Keratinocyte (primary cell): ENCODE measurements at regions not wholly inside any gene's neighbourhood (a gene's known extent, or its start where the extent isn't known, plus 50 kb on each side); places are given as distances from the start of the nearest gene placed in this dataset.

ENCODE experiments used
- DNase-seq: peaks from one replicate; pipeline ENCODE4 v3.0.0-alpha.2; 2011; ENCODE audit warnings: low read depth, missing footprints, low spot score
- FAIRE-seq: peaks from 2 replicates; lab custom pipeline; 2011; peaks lifted over from hg19 to GRCh38; lab: Jason Lieb, UNC
- H2AFZ ChIP-seq: 2 replicates; pipeline ENCODE4 v1.6.0; 2012; ENCODE audit warnings: low read length, control low read depth, inconsistent platforms; ENCODE audit not compliant: control insufficient read depth
- H3K27ac ChIP-seq: 2 replicates; pipeline ENCODE4 v1.5.1; 2011; ENCODE audit warnings: low read length; ENCODE audit not compliant: control insufficient read depth, insufficient read depth
- H3K27me3 ChIP-seq: 3 replicates; pipeline ENCODE4 v1.6.0; 2011; ENCODE audit warnings: low read length; ENCODE audit not compliant: control insufficient read depth, insufficient read depth; ENCODE audit errors: extremely low read depth
- H3K36me3 ChIP-seq, 2 experiments: 2 replicates in 1 of 2; 3 replicates in 1 of 2; pipeline ENCODE4 v1.5.1; 2011; ENCODE audit warnings: low read length in 2 of 2, mild to moderate bottlenecking in 1 of 2; ENCODE audit not compliant: control insufficient read depth in 2 of 2, insufficient read depth in 2 of 2; ENCODE audit errors: extremely low read depth in 1 of 2
- H3K4me1 ChIP-seq: 3 replicates; pipeline ENCODE4 v1.5.1; 2011; ENCODE audit warnings: low read length; ENCODE audit not compliant: control insufficient read depth, insufficient read depth; ENCODE audit errors: extremely low read depth
- H3K4me2 ChIP-seq: 3 replicates; pipeline ENCODE4 v1.6.0; 2011; ENCODE audit warnings: low read depth, low read length; ENCODE audit not compliant: control insufficient read depth, insufficient read depth; ENCODE audit errors: extremely low read depth
- H3K4me3 ChIP-seq, 3 experiments: fragments of 200-600 bp in 1 of 3; sonication (generic) in 1 of 3; 2 replicates in 2 of 3; 3 replicates in 1 of 3; pipeline ENCODE4 v1.5.1; 2011 to 2016; ENCODE audit warnings: low read length in 3 of 3, mild to moderate bottlenecking in 3 of 3, control low read depth in 2 of 3, inconsistent platforms in 1 of 3, low read depth in 1 of 3, mixed read lengths in 1 of 3, mixed run types in 1 of 3, moderate library complexity in 1 of 3; ENCODE audit not compliant: control insufficient read depth in 2 of 3, insufficient read depth in 2 of 3; ENCODE audit errors: extremely low read depth in 1 of 3
- H3K79me2 ChIP-seq: 2 replicates; pipeline ENCODE4 v1.6.0; 2012; ENCODE audit warnings: low read length; ENCODE audit not compliant: control insufficient read depth, insufficient read depth
- H3K9ac ChIP-seq: 3 replicates; pipeline ENCODE4 v1.6.0; 2011; ENCODE audit warnings: low read length; ENCODE audit not compliant: control insufficient read depth, insufficient read depth; ENCODE audit errors: extremely low read depth
- H3K9me1 ChIP-seq: 3 replicates; pipeline ENCODE4 v1.6.0; 2011; ENCODE audit warnings: low read length; ENCODE audit not compliant: control insufficient read depth, insufficient read depth; ENCODE audit errors: extremely low read depth
- H3K9me3 ChIP-seq: 2 replicates; pipeline ENCODE4 v1.5.1; 2012; ENCODE audit warnings: low read depth, low read length; ENCODE audit not compliant: control insufficient read depth
- H4K20me1 ChIP-seq: 3 replicates; pipeline ENCODE4 v1.6.0; 2011; ENCODE audit warnings: low read length; ENCODE audit not compliant: control insufficient read depth, insufficient read depth; ENCODE audit errors: extremely low read depth
- EZH2 ChIP-seq: IDR thresholded peaks from one replicate; pipeline ENCODE4 v1.6.1; 2012; ENCODE audit warnings: inconsistent platforms, mild to moderate bottlenecking, low read length, moderate library complexity
- dilution Hi-C: fragments of 300-500 bp; cut with MboI; formaldehyde crosslinking; loops from one replicate; pipeline ENCODE4 v1.7.0; 2020; ENCODE audit warnings: low sequenced_read_pairs; ENCODE audit not compliant: extremely low pct_ligation_motif_present
- TF ChIP-seq, protein P1 (sequence below), 3 experiments: IDR thresholded peaks in 1 of 3; conservative IDR thresholded peaks in 1 of 3; optimal IDR thresholded peaks in 1 of 3; 2 replicates in 2 of 3; 3 replicates in 1 of 3; pipeline versions ENCODE3 to v1.5.1; 2011; ENCODE audit warnings: low read length in 3 of 3, mild to moderate bottlenecking in 3 of 3, moderate library complexity in 2 of 3, control low read depth in 1 of 3, inconsistent platforms in 1 of 3; ENCODE audit not compliant: insufficient read depth in 2 of 3; ENCODE audit errors: extremely low read depth in 1 of 3

DNA sequence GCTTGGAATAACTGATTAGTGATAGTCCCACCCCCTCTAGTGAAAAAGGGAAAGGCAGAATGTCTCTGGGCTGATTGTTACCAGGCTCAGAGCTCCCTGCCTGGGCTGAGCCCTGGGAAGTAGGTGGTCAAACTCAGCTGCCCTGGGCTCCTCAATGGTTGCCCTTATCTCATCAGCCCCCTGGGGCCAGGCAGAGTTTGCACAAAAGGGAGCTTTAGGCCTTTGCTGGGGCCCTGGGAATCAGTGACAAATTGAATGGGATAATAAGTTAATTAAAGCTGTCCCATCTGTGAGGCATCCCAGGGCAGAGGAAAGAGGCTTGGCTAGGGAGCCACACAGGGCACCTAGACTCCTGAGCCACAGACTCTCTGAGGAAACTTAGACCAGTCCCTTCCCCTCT, 89.0 kb downstream of the EFNB1 start:
- H3K36me3 ChIP-seq = no peaks in the 10 kb centered on the region
- dilution Hi-C loops = no loop called here
- FAIRE-seq (no peak), DNase-seq (no peak)
- no peaks in the 10 kb centered on the region for H3K9me3 ChIP-seq
- no peaks in the 10 kb centered on the region for H3K79me2 ChIP-seq
- H3K9ac ChIP-seq = no peak overlapping the region
- H4K20me1 ChIP-seq = no peaks in the 10 kb centered on the region
- no peaks in the 10 kb centered on the region for H3K9me1 ChIP-seq
- H3K4me2 ChIP-seq = no peak overlapping the region
- no peaks in the 10 kb centered on the region for H3K4me1 ChIP-seq
- H3K27me3 ChIP-seq = peaks cover 3% of the 10 kb centered on the region
- no peak overlapping the region for H3K4me3 ChIP-seq
- TF ChIP-seq EZH2 = no peak
- TF ChIP-seq, protein P1, sequence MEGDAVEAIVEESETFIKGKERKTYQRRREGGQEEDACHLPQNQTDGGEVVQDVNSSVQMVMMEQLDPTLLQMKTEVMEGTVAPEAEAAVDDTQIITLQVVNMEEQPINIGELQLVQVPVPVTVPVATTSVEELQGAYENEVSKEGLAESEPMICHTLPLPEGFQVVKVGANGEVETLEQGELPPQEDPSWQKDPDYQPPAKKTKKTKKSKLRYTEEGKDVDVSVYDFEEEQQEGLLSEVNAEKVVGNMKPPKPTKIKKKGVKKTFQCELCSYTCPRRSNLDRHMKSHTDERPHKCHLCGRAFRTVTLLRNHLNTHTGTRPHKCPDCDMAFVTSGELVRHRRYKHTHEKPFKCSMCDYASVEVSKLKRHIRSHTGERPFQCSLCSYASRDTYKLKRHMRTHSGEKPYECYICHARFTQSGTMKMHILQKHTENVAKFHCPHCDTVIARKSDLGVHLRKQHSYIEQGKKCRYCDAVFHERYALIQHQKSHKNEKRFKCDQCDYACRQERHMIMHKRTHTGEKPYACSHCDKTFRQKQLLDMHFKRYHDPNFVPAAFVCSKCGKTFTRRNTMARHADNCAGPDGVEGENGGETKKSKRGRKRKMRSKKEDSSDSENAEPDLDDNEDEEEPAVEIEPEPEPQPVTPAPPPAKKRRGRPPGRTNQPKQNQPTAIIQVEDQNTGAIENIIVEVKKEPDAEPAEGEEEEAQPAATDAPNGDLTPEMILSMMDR (optimal IDR thresholded peaks at IDR 0.05 in 1 of 3, IDR thresholded peaks at IDR 0.05 in 1 of 3, conservative IDR thresholded peaks at IDR 0.05 in 1 of 3; ENCODE audit: extremely low read depth in 1 of 3, insufficient read depth in 2 of 3, low read length in 3 of 3) = no peak
- no peak overlapping the region for H3K27ac ChIP-seq
- no peak overlapping the region for H2AFZ ChIP-seq

GRCh38 chrX:68916891-68917290, 88.1 kb downstream of the EFNB1 start:
- Histone ChIP-seq H2AFZ (no peak overlapping the region), H3K9me1 (no peaks in the 10 kb centered on the region), H3K4me2 (no peak overlapping the region), H3K4me1 (no peaks in the 10 kb centered on the region), H3K27ac (no peak overlapping the region), H3K79me2 (no peaks in the 10 kb centered on the region), H3K9me3 (no peaks in the 10 kb centered on the region), H3K36me3 (no peaks in the 10 kb centered on the region), H4K20me1 (no peaks in the 10 kb centered on the region), H3K9ac (no peak overlapping the region), H3K4me3 (no peak overlapping the region), H3K27me3 (no peaks in the 10 kb centered on the region)
- DNase-seq (no peak), FAIRE-seq (no peak)
- TF ChIP-seq, protein P1 (optimal IDR thresholded peaks at IDR 0.05 in 1 of 3, IDR thresholded peaks at IDR 0.05 in 1 of 3, conservative IDR thresholded peaks at IDR 0.05 in 1 of 3; ENCODE audit: extremely low read depth in 1 of 3, insufficient read depth in 2 of 3, low read length in 3 of 3) = no peak
- dilution Hi-C loops = no loop called here
